Body of pancreas (tissue), 4 donors: ENCODE measurements at regions not wholly inside any gene's neighbourhood (a gene's known extent, or its start where the extent isn't known, plus 50 kb on each side); places are given as distances from the start of the nearest gene placed in this dataset.

Experiments
- POLR2A ChIP-seq, 3 donors: fragments of 450-650 bp; IDR thresholded peaks; one replicate each; pipeline ENCODE4 v1.6.1; 2016; ENCODE audit warnings: antibody characterized with exemption in 3 of 3, mild to moderate bottlenecking in 2 of 3
- TF ChIP-seq, protein P1 (sequence below), 7 experiments: fragments of 450-650 bp in 4 of 7; fragments of 200-600 bp in 3 of 7; sonication (generic) in 3 of 7; IDR thresholded peaks; one replicate each; pipeline ENCODE4 v1.5.1; 2016 to 2019; ENCODE audit warnings: antibody characterized with exemption in 7 of 7

DNA sequence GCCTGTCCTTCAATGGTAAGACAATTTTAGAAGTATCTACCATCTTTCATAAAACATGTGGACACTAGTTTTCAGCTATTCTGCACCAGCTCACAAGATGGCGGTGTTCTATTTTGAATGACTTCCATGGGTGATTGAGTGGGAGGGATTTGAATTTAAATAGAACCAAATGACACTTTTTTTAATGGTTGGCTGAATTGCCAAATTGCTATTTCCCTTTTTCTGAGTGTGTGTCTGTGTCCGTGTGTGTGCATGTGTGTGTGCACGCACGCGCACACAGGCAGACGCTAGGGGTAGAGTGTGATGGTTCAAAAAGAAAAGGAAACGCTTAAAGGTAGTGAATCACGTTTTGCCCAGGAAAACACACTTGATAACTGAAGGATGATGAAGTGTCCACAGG, 362.6 kb downstream of the DAD1 start:
- TF ChIP-seq, protein P1, sequence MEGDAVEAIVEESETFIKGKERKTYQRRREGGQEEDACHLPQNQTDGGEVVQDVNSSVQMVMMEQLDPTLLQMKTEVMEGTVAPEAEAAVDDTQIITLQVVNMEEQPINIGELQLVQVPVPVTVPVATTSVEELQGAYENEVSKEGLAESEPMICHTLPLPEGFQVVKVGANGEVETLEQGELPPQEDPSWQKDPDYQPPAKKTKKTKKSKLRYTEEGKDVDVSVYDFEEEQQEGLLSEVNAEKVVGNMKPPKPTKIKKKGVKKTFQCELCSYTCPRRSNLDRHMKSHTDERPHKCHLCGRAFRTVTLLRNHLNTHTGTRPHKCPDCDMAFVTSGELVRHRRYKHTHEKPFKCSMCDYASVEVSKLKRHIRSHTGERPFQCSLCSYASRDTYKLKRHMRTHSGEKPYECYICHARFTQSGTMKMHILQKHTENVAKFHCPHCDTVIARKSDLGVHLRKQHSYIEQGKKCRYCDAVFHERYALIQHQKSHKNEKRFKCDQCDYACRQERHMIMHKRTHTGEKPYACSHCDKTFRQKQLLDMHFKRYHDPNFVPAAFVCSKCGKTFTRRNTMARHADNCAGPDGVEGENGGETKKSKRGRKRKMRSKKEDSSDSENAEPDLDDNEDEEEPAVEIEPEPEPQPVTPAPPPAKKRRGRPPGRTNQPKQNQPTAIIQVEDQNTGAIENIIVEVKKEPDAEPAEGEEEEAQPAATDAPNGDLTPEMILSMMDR (IDR thresholded peaks at IDR 0.05) = no peak
- TF ChIP-seq POLR2A (IDR thresholded peaks at IDR 0.05) = no peak
